ENCODE measurements at regions not wholly inside any gene's neighbourhood (a gene's known extent, or its start where the extent isn't known, plus 50 kb on each side); places are given as distances from the start of the nearest gene placed in this dataset.

DNA sequence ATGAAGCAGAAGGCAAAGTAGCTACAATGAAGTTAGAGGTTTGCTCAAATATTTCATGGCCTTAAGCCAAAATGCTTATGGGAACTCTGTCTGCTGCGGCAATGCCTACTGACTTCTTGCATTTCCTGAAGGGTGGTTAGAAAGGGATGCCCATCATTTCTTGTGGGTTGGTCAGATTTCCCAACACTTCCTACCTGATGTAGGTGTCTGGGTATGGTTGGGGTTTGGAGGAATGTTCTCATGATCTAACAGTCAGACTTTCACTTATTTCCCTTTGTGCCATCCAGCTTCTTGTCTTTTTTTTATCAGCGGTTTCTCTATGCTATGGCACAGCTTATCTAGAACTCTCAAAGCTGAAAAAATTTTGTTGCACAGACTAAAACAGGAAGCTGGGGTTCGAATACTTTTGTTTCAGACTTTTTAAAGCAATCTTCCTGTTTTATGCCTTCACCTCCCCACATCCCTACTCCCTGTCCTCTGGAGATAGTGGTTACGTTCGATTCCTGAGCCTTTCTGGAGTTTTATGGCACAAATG lies 307.7 kb downstream of the USP25 start:
- no peak for DNase-seq (ENCODE audit: low spot score in 2 of 2)
- no peak overlapping the region for H3K27ac ChIP-seq
- no peaks in the 10 kb centered on the region for H3K9me3 ChIP-seq
- H3K4me3 ChIP-seq, result no peak overlapping the region
- H3K27me3 ChIP-seq, result no peaks in the 10 kb centered on the region
- H3K4me1 ChIP-seq, result no peaks in the 10 kb centered on the region
- TF ChIP-seq EP300 (IDR thresholded peaks at IDR 0.05), result no peak
- TF ChIP-seq POLR2A (IDR thresholded peaks at IDR 0.05), result no peak
- no peak for TF ChIP-seq POLR2AphosphoS5 (IDR thresholded peaks at IDR 0.05)
- TF ChIP-seq, protein P1, sequence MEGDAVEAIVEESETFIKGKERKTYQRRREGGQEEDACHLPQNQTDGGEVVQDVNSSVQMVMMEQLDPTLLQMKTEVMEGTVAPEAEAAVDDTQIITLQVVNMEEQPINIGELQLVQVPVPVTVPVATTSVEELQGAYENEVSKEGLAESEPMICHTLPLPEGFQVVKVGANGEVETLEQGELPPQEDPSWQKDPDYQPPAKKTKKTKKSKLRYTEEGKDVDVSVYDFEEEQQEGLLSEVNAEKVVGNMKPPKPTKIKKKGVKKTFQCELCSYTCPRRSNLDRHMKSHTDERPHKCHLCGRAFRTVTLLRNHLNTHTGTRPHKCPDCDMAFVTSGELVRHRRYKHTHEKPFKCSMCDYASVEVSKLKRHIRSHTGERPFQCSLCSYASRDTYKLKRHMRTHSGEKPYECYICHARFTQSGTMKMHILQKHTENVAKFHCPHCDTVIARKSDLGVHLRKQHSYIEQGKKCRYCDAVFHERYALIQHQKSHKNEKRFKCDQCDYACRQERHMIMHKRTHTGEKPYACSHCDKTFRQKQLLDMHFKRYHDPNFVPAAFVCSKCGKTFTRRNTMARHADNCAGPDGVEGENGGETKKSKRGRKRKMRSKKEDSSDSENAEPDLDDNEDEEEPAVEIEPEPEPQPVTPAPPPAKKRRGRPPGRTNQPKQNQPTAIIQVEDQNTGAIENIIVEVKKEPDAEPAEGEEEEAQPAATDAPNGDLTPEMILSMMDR (IDR thresholded peaks at IDR 0.05), result no peak
- no peaks in the 10 kb centered on the region for H3K36me3 ChIP-seq
- 65% methylated on average over 5 of the region's 5 CpGs for WGBS

DNA sequence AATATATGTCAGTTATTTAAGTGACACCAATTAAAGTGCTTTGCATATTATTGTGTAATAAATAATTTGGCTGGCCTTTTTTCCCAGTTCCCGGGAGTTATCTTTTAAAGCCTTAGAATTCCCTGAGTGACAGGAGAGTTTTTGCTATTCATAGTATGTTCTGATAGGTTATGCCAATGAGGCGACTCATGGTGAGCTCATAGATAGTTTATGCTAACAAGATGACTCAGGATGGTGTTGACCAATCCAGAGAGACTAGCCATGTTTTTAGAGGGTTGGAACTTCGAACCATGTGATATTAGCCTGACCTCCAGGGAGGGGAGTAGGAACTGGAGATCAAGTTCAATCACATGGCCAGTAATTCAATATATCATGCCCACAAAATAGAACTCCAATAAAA lies 310.8 kb downstream of the USP25 start:
- 85% methylated on average over 3 of the region's 3 CpGs for WGBS

DNA sequence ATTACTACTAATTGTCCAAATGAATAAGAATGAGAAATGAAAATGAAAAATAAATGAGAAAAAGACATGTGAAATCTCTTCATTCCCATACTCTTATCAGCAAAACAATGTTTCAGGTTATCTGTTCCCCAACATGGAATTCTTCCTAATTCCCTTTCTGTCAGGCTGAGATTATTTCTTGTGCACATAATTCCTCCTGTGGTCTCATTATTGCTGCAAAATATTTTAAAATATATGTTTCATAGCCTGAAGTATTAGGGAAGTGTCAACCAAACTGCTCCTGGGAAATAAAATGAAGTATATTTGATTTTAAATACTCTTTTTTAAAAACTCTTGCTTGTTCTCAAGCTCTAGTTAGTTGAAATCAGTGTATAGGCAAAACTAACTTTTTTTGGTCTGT lies 314.9 kb downstream of the USP25 start:
- H3K36me3 ChIP-seq, result no peaks in the 10 kb centered on the region
- H3K27ac ChIP-seq, result no peak overlapping the region
- no peaks in the 10 kb centered on the region for H3K27me3 ChIP-seq
- TF ChIP-seq POLR2A (IDR thresholded peaks at IDR 0.05) (no peak), EP300 (IDR thresholded peaks at IDR 0.05) (no peak), POLR2AphosphoS5 (IDR thresholded peaks at IDR 0.05) (no peak)
- TF ChIP-seq, protein P1 (IDR thresholded peaks at IDR 0.05), result no peak
- H3K4me1 ChIP-seq, result no peaks in the 10 kb centered on the region
- no peak for DNase-seq (ENCODE audit: low spot score in 2 of 2)
- no peaks in the 10 kb centered on the region for H3K9me3 ChIP-seq
- H3K4me3 ChIP-seq, result no peak overlapping the region

More for the DNA sequence above, 310.8 kb downstream of the USP25 start:
- no peak for DNase-seq (ENCODE audit: low spot score in 2 of 2)
- TF ChIP-seq POLR2A (IDR thresholded peaks at IDR 0.05), result no peak
- no peak for TF ChIP-seq EP300 (IDR thresholded peaks at IDR 0.05)
- no peak for TF ChIP-seq POLR2AphosphoS5 (IDR thresholded peaks at IDR 0.05)
- TF ChIP-seq, protein P1 (IDR thresholded peaks at IDR 0.05), result no peak
- no peaks in the 10 kb centered on the region for H3K4me1 ChIP-seq
- no peak overlapping the region for H3K4me3 ChIP-seq
- no peak overlapping the region for H3K27ac ChIP-seq
- no peaks in the 10 kb centered on the region for H3K9me3 ChIP-seq
- H3K36me3 ChIP-seq, result no peaks in the 10 kb centered on the region
- H3K27me3 ChIP-seq, result no peaks in the 10 kb centered on the region

DNA sequence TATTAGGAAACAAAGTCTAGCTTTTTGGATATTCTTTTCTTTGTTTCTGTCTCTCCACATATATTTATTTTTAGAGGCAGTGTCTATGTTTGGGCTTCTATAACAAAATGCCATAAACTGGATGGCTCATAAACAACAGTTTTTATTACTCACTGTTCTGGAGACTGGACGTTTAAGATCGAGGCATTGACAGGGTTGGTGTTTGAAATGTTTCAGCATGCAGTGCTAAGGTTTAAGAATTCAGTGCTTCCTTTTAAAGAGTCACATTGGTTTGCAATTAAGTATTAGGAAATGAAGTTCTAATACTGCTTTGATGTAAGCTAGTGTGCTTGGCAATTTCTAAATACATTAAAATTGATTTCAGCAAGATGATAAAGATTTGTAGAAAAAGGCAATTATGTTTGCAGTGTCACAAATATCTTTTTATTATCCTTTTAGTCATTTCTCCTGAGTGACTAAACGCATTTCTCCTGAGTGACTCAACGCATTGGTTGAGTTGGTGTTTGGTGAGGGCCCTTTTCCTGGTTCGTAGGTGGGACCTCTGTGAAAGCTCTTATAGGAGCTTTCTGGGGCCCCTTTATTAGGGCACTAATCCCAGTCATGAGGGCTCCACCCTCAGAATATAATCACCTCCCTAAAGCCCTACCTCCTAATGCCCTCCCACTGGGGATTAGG lies 317.0 kb downstream of the USP25 start:
- no peaks in the 10 kb centered on the region for H3K27me3 ChIP-seq
- no peaks in the 10 kb centered on the region for H3K36me3 ChIP-seq
- WGBS, result 87% methylated on average over 5 of the region's 5 CpGs
- no peak for TF ChIP-seq POLR2AphosphoS5 (IDR thresholded peaks at IDR 0.05)
- no peaks in the 10 kb centered on the region for H3K4me1 ChIP-seq
- no peak overlapping the region for H3K27ac ChIP-seq
- H3K4me3 ChIP-seq, result no peak overlapping the region
- H3K9me3 ChIP-seq, result no peaks in the 10 kb centered on the region
- no peak for DNase-seq (ENCODE audit: low spot score in 2 of 2)

DNA sequence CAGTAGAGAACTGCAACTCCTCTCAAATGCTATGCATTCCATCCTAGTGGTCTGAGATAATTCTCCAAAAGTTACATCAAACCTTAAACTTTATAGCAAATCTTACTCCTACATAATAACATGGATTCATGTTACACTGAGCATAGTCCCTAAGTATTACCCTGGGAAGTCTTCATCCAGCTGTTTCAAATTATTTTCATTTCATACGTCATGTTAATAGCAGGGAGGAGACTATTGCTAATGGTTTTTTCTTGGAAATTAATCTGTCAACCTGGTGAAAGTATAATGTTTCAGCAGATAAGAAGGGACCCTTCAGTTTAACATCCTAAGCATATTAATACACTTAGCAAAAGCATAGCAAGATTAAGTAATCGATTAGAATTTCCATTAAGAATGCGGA lies 318.1 kb downstream of the USP25 start:
- Histone ChIP-seq H3K9me3 (no peaks in the 10 kb centered on the region), H3K27me3 (no peaks in the 10 kb centered on the region), H3K4me3 (no peak overlapping the region), H3K4me1 (no peaks in the 10 kb centered on the region), H3K27ac (no peak overlapping the region), H3K36me3 (no peaks in the 10 kb centered on the region)
- 84% methylated on average over 3 of the region's 3 CpGs for WGBS
- no peak for TF ChIP-seq POLR2AphosphoS5 (IDR thresholded peaks at IDR 0.05)
- TF ChIP-seq POLR2A (IDR thresholded peaks at IDR 0.05), result no peak
- TF ChIP-seq, protein P1 (IDR thresholded peaks at IDR 0.05), result no peak
- no peak for TF ChIP-seq EP300 (IDR thresholded peaks at IDR 0.05)
- no peak for DNase-seq (ENCODE audit: low spot score in 2 of 2)

All from suprapubic skin (tissue), 4 donors.